Stomach (tissue), 4 donors: ENCODE measurements at regions not wholly inside any gene's neighbourhood (a gene's known extent, or its start where the extent isn't known, plus 50 kb on each side); places are given as distances from the start of the nearest gene placed in this dataset.

Experiments used
- POLR2A ChIP-seq, 4 donors: fragments of 450-650 bp; IDR thresholded peaks; one replicate each; pipeline ENCODE4 v1.6.1; 2016; ENCODE audit warnings: antibody characterized with exemption in 4 of 4, control low read depth in 2 of 4, mild to moderate bottlenecking in 1 of 4, moderate library complexity in 1 of 4
- POLR2AphosphoS5 ChIP-seq, 3 donors: sonication (generic); formaldehyde crosslinking; IDR thresholded peaks; one replicate each; pipeline ENCODE4 v1.6.1; 2016; ENCODE audit warnings: antibody characterized with exemption in 3 of 3
- TF ChIP-seq, protein P1 (sequence below), 7 experiments: fragments of 450-650 bp in 4 of 7; fragments of 200-600 bp in 3 of 7; sonication (generic) in 3 of 7; IDR thresholded peaks; one replicate each; pipeline ENCODE4 v1.5.1; 2016 to 2019; ENCODE audit warnings: antibody characterized with exemption in 7 of 7, control low read depth in 2 of 7, mild to moderate bottlenecking in 1 of 7

DNA sequence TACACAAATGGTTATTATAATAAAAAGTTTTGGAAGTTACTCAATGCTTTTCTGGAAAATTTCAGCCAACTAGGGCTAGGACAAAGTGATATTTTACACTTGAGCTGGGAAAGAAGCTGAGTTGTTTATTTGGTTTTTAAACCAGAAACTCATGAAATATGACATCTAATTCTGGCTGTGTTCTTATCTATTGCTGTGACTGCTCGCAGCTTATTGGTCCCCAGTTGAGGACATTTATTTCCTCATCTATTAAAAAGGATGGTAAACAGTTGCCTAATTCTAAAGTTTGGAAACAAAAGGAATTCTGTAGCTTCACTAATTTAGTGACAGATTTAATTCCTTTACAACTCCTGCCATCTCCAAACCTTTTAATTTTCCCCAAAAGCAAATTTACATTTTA is 487.6 kb upstream of the IL12A start:
- TF ChIP-seq, protein P1, sequence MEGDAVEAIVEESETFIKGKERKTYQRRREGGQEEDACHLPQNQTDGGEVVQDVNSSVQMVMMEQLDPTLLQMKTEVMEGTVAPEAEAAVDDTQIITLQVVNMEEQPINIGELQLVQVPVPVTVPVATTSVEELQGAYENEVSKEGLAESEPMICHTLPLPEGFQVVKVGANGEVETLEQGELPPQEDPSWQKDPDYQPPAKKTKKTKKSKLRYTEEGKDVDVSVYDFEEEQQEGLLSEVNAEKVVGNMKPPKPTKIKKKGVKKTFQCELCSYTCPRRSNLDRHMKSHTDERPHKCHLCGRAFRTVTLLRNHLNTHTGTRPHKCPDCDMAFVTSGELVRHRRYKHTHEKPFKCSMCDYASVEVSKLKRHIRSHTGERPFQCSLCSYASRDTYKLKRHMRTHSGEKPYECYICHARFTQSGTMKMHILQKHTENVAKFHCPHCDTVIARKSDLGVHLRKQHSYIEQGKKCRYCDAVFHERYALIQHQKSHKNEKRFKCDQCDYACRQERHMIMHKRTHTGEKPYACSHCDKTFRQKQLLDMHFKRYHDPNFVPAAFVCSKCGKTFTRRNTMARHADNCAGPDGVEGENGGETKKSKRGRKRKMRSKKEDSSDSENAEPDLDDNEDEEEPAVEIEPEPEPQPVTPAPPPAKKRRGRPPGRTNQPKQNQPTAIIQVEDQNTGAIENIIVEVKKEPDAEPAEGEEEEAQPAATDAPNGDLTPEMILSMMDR (IDR thresholded peaks at IDR 0.05): no peak
- no peak for TF ChIP-seq POLR2A (IDR thresholded peaks at IDR 0.05)
- TF ChIP-seq POLR2AphosphoS5 (IDR thresholded peaks at IDR 0.05): no peak
